Muscle layer of duodenum (tissue), 2 donors: ENCODE measurements at regions not wholly inside any gene's neighbourhood (a gene's known extent, or its start where the extent isn't known, plus 50 kb on each side); places are given as distances from the start of the nearest gene placed in this dataset.

Experiments used
- H3K27ac ChIP-seq: one replicate; pipeline ENCODE4 v1.7.0; 2013; ENCODE audit warnings: mild to moderate bottlenecking, low read length
- H3K27me3 ChIP-seq: one replicate; pipeline ENCODE4 v1.7.0; 2013; ENCODE audit warnings: low read depth, mild to moderate bottlenecking, control low read depth, low read length
- H3K36me3 ChIP-seq, 2 donors: one replicate each; pipeline ENCODE4 v1.7.0; 2013; ENCODE audit warnings: low read length in 2 of 2, control low read depth in 1 of 2, mild to moderate bottlenecking in 1 of 2; ENCODE audit not compliant: insufficient read depth in 2 of 2, control insufficient read depth in 1 of 2
- H3K4me1 ChIP-seq, 2 donors: one replicate each; pipeline ENCODE4 v1.7.0; 2013; ENCODE audit warnings: low read length in 2 of 2, mild to moderate bottlenecking in 2 of 2, control low read depth in 1 of 2, moderate library complexity in 1 of 2; ENCODE audit not compliant: insufficient read depth in 2 of 2, control insufficient read depth in 1 of 2
- H3K4me3 ChIP-seq, 2 donors: one replicate each; pipeline ENCODE4 v1.7.0; 2013; ENCODE audit warnings: low read length in 2 of 2, low read depth in 1 of 2, mild to moderate bottlenecking in 1 of 2
- H3K9me3 ChIP-seq, 2 donors: one replicate each; pipeline ENCODE4 v1.7.0; 2013; ENCODE audit warnings: low read length in 2 of 2, control low read depth in 1 of 2, mild to moderate bottlenecking in 1 of 2; ENCODE audit not compliant: control insufficient read depth in 1 of 2
- donor health status: healthy.

GRCh38 chr13:73547239-73547638, 488.4 kb downstream of the KLF5 start:
- no peak overlapping the region for H3K4me3 ChIP-seq
- no peaks in the 10 kb centered on the region for H3K9me3 ChIP-seq
- H3K27ac ChIP-seq: no peak overlapping the region
- H3K27me3 ChIP-seq: no peaks in the 10 kb centered on the region
- no peaks in the 10 kb centered on the region for H3K36me3 ChIP-seq
- no peaks in the 10 kb centered on the region for H3K4me1 ChIP-seq

- no peak overlapping the region for H3K27ac ChIP-seq
- no peaks in the 10 kb centered on the region for H3K27me3 ChIP-seq
- no peaks in the 10 kb centered on the region for H3K4me1 ChIP-seq
- no peak overlapping the region for H3K4me3 ChIP-seq
- H3K36me3 ChIP-seq: no peaks in the 10 kb centered on the region
- no peaks in the 10 kb centered on the region for H3K9me3 ChIP-seq
Observed at GRCh38 chr13:73544175-73544574, 485.4 kb downstream of the KLF5 start.

GRCh38 chr13:73542446-73542845, 483.6 kb downstream of the KLF5 start:
- Histone ChIP-seq H3K4me3 (no peak overlapping the region), H3K4me1 (no peaks in the 10 kb centered on the region), H3K27ac (no peak overlapping the region), H3K27me3 (no peaks in the 10 kb centered on the region), H3K36me3 (no peaks in the 10 kb centered on the region), H3K9me3 (no peaks in the 10 kb centered on the region)

GRCh38 chr13:73536865-73537264, 478.1 kb downstream of the KLF5 start:
- H3K27me3 ChIP-seq: no peaks in the 10 kb centered on the region
- H3K9me3 ChIP-seq: no peaks in the 10 kb centered on the region
- H3K27ac ChIP-seq: no peak overlapping the region
- H3K4me3 ChIP-seq: no peak overlapping the region
- H3K36me3 ChIP-seq: no peaks in the 10 kb centered on the region
- H3K4me1 ChIP-seq: no peaks in the 10 kb centered on the region

GRCh38 chr13:73535341-73535740, 476.5 kb downstream of the KLF5 start:
- Histone ChIP-seq H3K4me3 (no peak overlapping the region), H3K27me3 (no peaks in the 10 kb centered on the region), H3K4me1 (no peaks in the 10 kb centered on the region), H3K36me3 (no peaks in the 10 kb centered on the region), H3K27ac (no peak overlapping the region), H3K9me3 (no peaks in the 10 kb centered on the region)

- H3K36me3 ChIP-seq: no peaks in the 10 kb centered on the region
- no peaks in the 10 kb centered on the region for H3K27me3 ChIP-seq
- H3K4me1 ChIP-seq: no peaks in the 10 kb centered on the region
- no peak overlapping the region for H3K27ac ChIP-seq
- H3K9me3 ChIP-seq: no peaks in the 10 kb centered on the region
- no peak overlapping the region for H3K4me3 ChIP-seq
Observed at GRCh38 chr13:73532987-73533510, 474.2 kb downstream of the KLF5 start.

GRCh38 chr13:73532582-73532981, 473.8 kb downstream of the KLF5 start:
- H3K27ac ChIP-seq: no peak overlapping the region
- no peak overlapping the region for H3K4me3 ChIP-seq
- no peaks in the 10 kb centered on the region for H3K9me3 ChIP-seq
- H3K4me1 ChIP-seq: no peaks in the 10 kb centered on the region
- no peaks in the 10 kb centered on the region for H3K27me3 ChIP-seq
- H3K36me3 ChIP-seq: no peaks in the 10 kb centered on the region

- Histone ChIP-seq H3K27me3 (no peaks in the 10 kb centered on the region), H3K9me3 (no peaks in the 10 kb centered on the region), H3K4me1 (no peaks in the 10 kb centered on the region), H3K36me3 (no peaks in the 10 kb centered on the region), H3K27ac (no peak overlapping the region), H3K4me3 (no peak overlapping the region)
Observed at GRCh38 chr13:73531014-73531413, 472.2 kb downstream of the KLF5 start.

- Histone ChIP-seq H3K4me1 (no peaks in the 10 kb centered on the region), H3K27ac (no peak overlapping the region), H3K27me3 (no peaks in the 10 kb centered on the region), H3K9me3 (no peaks in the 10 kb centered on the region), H3K36me3 (no peaks in the 10 kb centered on the region), H3K4me3 (no peak overlapping the region)
Observed at GRCh38 chr13:73522937-73523336, 464.1 kb downstream of the KLF5 start.

- H3K9me3 ChIP-seq: no peaks in the 10 kb centered on the region
- no peak overlapping the region for H3K27ac ChIP-seq
- H3K4me1 ChIP-seq: no peaks in the 10 kb centered on the region
- H3K27me3 ChIP-seq: no peaks in the 10 kb centered on the region
- H3K36me3 ChIP-seq: no peaks in the 10 kb centered on the region
- no peak overlapping the region for H3K4me3 ChIP-seq
Observed at GRCh38 chr13:73521985-73522524, 463.2 kb downstream of the KLF5 start.

GRCh38 chr13:73521290-73521624, 462.5 kb downstream of the KLF5 start:
- H3K4me3 ChIP-seq: no peak overlapping the region
- H3K4me1 ChIP-seq: no peaks in the 10 kb centered on the region
- no peaks in the 10 kb centered on the region for H3K36me3 ChIP-seq
- H3K27me3 ChIP-seq: no peaks in the 10 kb centered on the region
- H3K27ac ChIP-seq: no peak overlapping the region
- H3K9me3 ChIP-seq: no peaks in the 10 kb centered on the region

- Histone ChIP-seq H3K27ac (no peak overlapping the region), H3K9me3 (no peaks in the 10 kb centered on the region), H3K4me1 (no peaks in the 10 kb centered on the region), H3K27me3 (no peaks in the 10 kb centered on the region), H3K36me3 (no peaks in the 10 kb centered on the region), H3K4me3 (no peak overlapping the region)
Observed at GRCh38 chr13:73520566-73521289, 461.9 kb downstream of the KLF5 start.
